Trophoblast cell (in vitro differentiated cells and primary cell): ENCODE measurements at regions not wholly inside any gene's neighbourhood (a gene's known extent, or its start where the extent isn't known, plus 50 kb on each side); places are given as distances from the start of the nearest gene placed in this dataset.

Experiments
- DNase-seq, 2 donors: peaks; one replicate each; pipeline ENCODE4 v3.0.0-alpha.2; 2016
- H2AFZ ChIP-seq: 2 replicates; pipeline ENCODE4 v1.6.1; 2013; ENCODE audit warnings: low read length, moderate library complexity, mild to moderate bottlenecking; ENCODE audit not compliant: insufficient read depth, poor library complexity
- H2AK5ac ChIP-seq: 2 replicates; pipeline ENCODE4 v1.6.1; 2013; ENCODE audit warnings: mild to moderate bottlenecking, low read length
- H2BK120ac ChIP-seq: 2 replicates; pipeline ENCODE4 v1.6.1; 2013; ENCODE audit warnings: low read length, mild to moderate bottlenecking, moderate library complexity; ENCODE audit not compliant: insufficient read depth, poor library complexity
- H2BK12ac ChIP-seq: 2 replicates; pipeline ENCODE4 v1.6.1; 2013; ENCODE audit warnings: mild to moderate bottlenecking, low read length, moderate library complexity
- H2BK5ac ChIP-seq: 2 replicates; pipeline ENCODE4 v1.6.1; 2013; ENCODE audit warnings: low read length, low read depth, moderate library complexity, mild to moderate bottlenecking; ENCODE audit not compliant: poor library complexity
- H3K14ac ChIP-seq: 2 replicates; pipeline ENCODE4 v1.6.1; 2013; ENCODE audit warnings: mild to moderate bottlenecking, low read length
- H3K18ac ChIP-seq: 2 replicates; pipeline ENCODE4 v1.6.1; 2013; ENCODE audit warnings: mild to moderate bottlenecking, low read length
- H3K23ac ChIP-seq: 2 replicates; pipeline ENCODE4 v1.6.1; 2013; ENCODE audit warnings: low read length
- H3K27ac ChIP-seq: 2 replicates; pipeline ENCODE4 v1.5.1; 2013; ENCODE audit warnings: low read depth, mild to moderate bottlenecking, inconsistent platforms, low read length, moderate library complexity
- H3K27me3 ChIP-seq: 2 replicates; pipeline ENCODE4 v1.6.1; 2013; ENCODE audit warnings: inconsistent platforms, mild to moderate bottlenecking, low read length, moderate library complexity; ENCODE audit not compliant: insufficient read depth
- H3K36me3 ChIP-seq, 2 experiments: 1 replicate in 1 of 2; 2 replicates in 1 of 2; pipeline ENCODE4 v1.6.1; 2013; ENCODE audit warnings: low read length in 2 of 2, mild to moderate bottlenecking in 2 of 2, moderate library complexity in 1 of 2; ENCODE audit not compliant: insufficient read depth in 2 of 2, control insufficient read depth in 1 of 2
- H3K4ac ChIP-seq: 2 replicates; pipeline ENCODE4 v1.6.1; 2013; ENCODE audit warnings: low read depth, mild to moderate bottlenecking, low read length, moderate library complexity
- H3K4me1 ChIP-seq, 2 experiments: 1 replicate in 1 of 2; 2 replicates in 1 of 2; pipeline ENCODE4 v1.6.1; 2013; ENCODE audit warnings: low read length in 2 of 2, mild to moderate bottlenecking in 2 of 2, moderate library complexity in 1 of 2; ENCODE audit not compliant: insufficient read depth in 2 of 2, control insufficient read depth in 1 of 2
- H3K4me2 ChIP-seq: 2 replicates; pipeline ENCODE4 v1.6.1; 2013; ENCODE audit warnings: inconsistent platforms, mild to moderate bottlenecking, low read length, moderate library complexity
- H3K4me3 ChIP-seq: 2 replicates; pipeline ENCODE4 v1.5.1; 2013; ENCODE audit warnings: mild to moderate bottlenecking, low read depth, low read length, inconsistent platforms
- H3K79me1 ChIP-seq: one replicate; pipeline ENCODE4 v1.6.1; 2013; ENCODE audit warnings: low read length
- H3K79me2 ChIP-seq: 2 replicates; pipeline ENCODE4 v1.6.1; 2013; ENCODE audit warnings: low read length, mild to moderate bottlenecking; ENCODE audit not compliant: control insufficient read depth, insufficient read depth, poor library complexity
- H3K9ac ChIP-seq: 2 replicates; pipeline ENCODE4 v1.6.1; 2013; ENCODE audit warnings: mild to moderate bottlenecking, low read length
- H3K9me3 ChIP-seq: 2 replicates; pipeline ENCODE4 v1.6.1; 2013; ENCODE audit warnings: low read depth, mild to moderate bottlenecking, control low read depth, inconsistent platforms, low read length; ENCODE audit not compliant: insufficient read depth
- H4K12ac ChIP-seq: 2 replicates; pipeline ENCODE4 v1.6.1; 2013; ENCODE audit warnings: low read depth, mild to moderate bottlenecking, low read length, moderate library complexity
- H4K8ac ChIP-seq: 2 replicates; pipeline ENCODE4 v1.6.1; 2013; ENCODE audit warnings: low read depth, mild to moderate bottlenecking, low read length, moderate library complexity
- H4K91ac ChIP-seq: one replicate; pipeline ENCODE4 v1.6.1; 2013; ENCODE audit warnings: low read depth, mild to moderate bottlenecking, low read length, moderate library complexity
- WGBS: extraction: QIAGEN DNeasy Blood & Tissue Kit; methylation state at CpG from one replicate; pipeline ENCODE4 v1.1.7; 2013; ENCODE audit warnings: missing lambda C conversion rate; ENCODE audit not compliant: insufficient read length, insufficient coverage; ENCODE audit errors: extremely low coverage; 5-methylcytosine and 5-hydroxymethylcytosine counted together

GRCh38 chr13:94784066-94784465 is 71.7 kb upstream of the SOX21 start:
- H4K91ac ChIP-seq = no peak overlapping the region
- no peak overlapping the region for H2AK5ac ChIP-seq
- H3K79me1 ChIP-seq = no peaks in the 10 kb centered on the region
- H3K4me3 ChIP-seq = no peak overlapping the region
- H3K27ac ChIP-seq = no peak overlapping the region
- no peak overlapping the region for H2AFZ ChIP-seq
- DNase-seq = no peak
- H4K12ac ChIP-seq = no peak overlapping the region
- H3K23ac ChIP-seq = no peak overlapping the region
- H3K18ac ChIP-seq = no peak overlapping the region
- no CpG with 5 or more reads among the region's 6 CpGs for WGBS
- H3K9ac ChIP-seq = no peak overlapping the region
- H3K4ac ChIP-seq = no peak overlapping the region
- no peaks in the 10 kb centered on the region for H3K4me1 ChIP-seq
- H3K36me3 ChIP-seq = no peaks in the 10 kb centered on the region
- H3K4me2 ChIP-seq = no peak overlapping the region
- no peak overlapping the region for H2BK120ac ChIP-seq
- H2BK12ac ChIP-seq = no peak overlapping the region
- no peaks in the 10 kb centered on the region for H3K9me3 ChIP-seq
- no peak overlapping the region for H3K14ac ChIP-seq
- no peak overlapping the region for H4K8ac ChIP-seq
- no peak overlapping the region for H2BK5ac ChIP-seq
- H3K79me2 ChIP-seq = no peaks in the 10 kb centered on the region
- no peaks in the 10 kb centered on the region for H3K27me3 ChIP-seq

GRCh38 chr13:94783489-94783888 is 71.1 kb upstream of the SOX21 start:
- no peak overlapping the region for H3K4me2 ChIP-seq
- no peak overlapping the region for H4K91ac ChIP-seq
- H4K12ac ChIP-seq = no peak overlapping the region
- H3K4ac ChIP-seq = no peak overlapping the region
- no peak overlapping the region for H2BK5ac ChIP-seq
- no peak overlapping the region for H3K9ac ChIP-seq
- no CpG with 5 or more reads among the region's 3 CpGs for WGBS
- no peaks in the 10 kb centered on the region for H3K79me2 ChIP-seq
- no peak overlapping the region for H2BK12ac ChIP-seq
- no peak overlapping the region for H2AK5ac ChIP-seq
- no peak overlapping the region for H3K23ac ChIP-seq
- no peak overlapping the region for H2AFZ ChIP-seq
- no peak overlapping the region for H3K14ac ChIP-seq
- H4K8ac ChIP-seq = no peak overlapping the region
- no peak overlapping the region for H3K18ac ChIP-seq
- DNase-seq = no peak
- H2BK120ac ChIP-seq = no peak overlapping the region
- no peak overlapping the region for H3K4me3 ChIP-seq
- H3K4me1 ChIP-seq = no peaks in the 10 kb centered on the region
- no peaks in the 10 kb centered on the region for H3K27me3 ChIP-seq
- H3K9me3 ChIP-seq = no peaks in the 10 kb centered on the region
- H3K36me3 ChIP-seq = no peaks in the 10 kb centered on the region
- H3K27ac ChIP-seq = no peak overlapping the region
- H3K79me1 ChIP-seq = no peaks in the 10 kb centered on the region

GRCh38 chr13:94780421-94780820 is 68.1 kb upstream of the SOX21 start:
- Histone ChIP-seq H2BK12ac (no peak overlapping the region), H2BK5ac (no peak overlapping the region), H4K91ac (no peak overlapping the region), H3K23ac (no peak overlapping the region), H3K14ac (no peak overlapping the region), H3K4me1 (no peaks in the 10 kb centered on the region), H2BK120ac (no peak overlapping the region), H3K4ac (no peak overlapping the region), H3K27ac (no peak overlapping the region), H3K27me3 (no peaks in the 10 kb centered on the region), H3K79me2 (no peaks in the 10 kb centered on the region), H4K8ac (no peak overlapping the region), H3K9me3 (no peaks in the 10 kb centered on the region), H3K36me3 (no peaks in the 10 kb centered on the region), H2AFZ (no peak overlapping the region), H2AK5ac (no peak overlapping the region), H3K9ac (no peak overlapping the region), H3K4me2 (no peak overlapping the region), H4K12ac (peak overlapping the region; percentile 75), H3K18ac (no peak overlapping the region), H3K4me3 (no peak overlapping the region), H3K79me1 (no peaks in the 10 kb centered on the region)
- no peak for DNase-seq
- WGBS = no CpG with 5 or more reads among the region's 4 CpGs

GRCh38 chr13:94778986-94779385 is 66.6 kb upstream of the SOX21 start:
- H3K4ac ChIP-seq = no peak overlapping the region
- H3K27me3 ChIP-seq = no peaks in the 10 kb centered on the region
- no CpG with 5 or more reads among the region's 5 CpGs for WGBS
- H2BK5ac ChIP-seq = no peak overlapping the region
- no peak overlapping the region for H3K23ac ChIP-seq
- H3K27ac ChIP-seq = no peak overlapping the region
- H3K4me1 ChIP-seq = no peaks in the 10 kb centered on the region
- no peak overlapping the region for H2AK5ac ChIP-seq
- H3K4me2 ChIP-seq = no peak overlapping the region
- no peak for DNase-seq
- no peak overlapping the region for H4K8ac ChIP-seq
- H3K9ac ChIP-seq = no peak overlapping the region
- no peaks in the 10 kb centered on the region for H3K36me3 ChIP-seq
- H3K79me2 ChIP-seq = no peaks in the 10 kb centered on the region
- H4K12ac ChIP-seq = no peak overlapping the region
- H2AFZ ChIP-seq = no peak overlapping the region
- peaks cover 2% of the 10 kb centered on the region for H3K9me3 ChIP-seq
- no peak overlapping the region for H2BK12ac ChIP-seq
- no peaks in the 10 kb centered on the region for H3K79me1 ChIP-seq
- H4K91ac ChIP-seq = no peak overlapping the region
- no peak overlapping the region for H3K4me3 ChIP-seq
- no peak overlapping the region for H3K18ac ChIP-seq
- no peak overlapping the region for H3K14ac ChIP-seq
- no peak overlapping the region for H2BK120ac ChIP-seq
